ENCODE measurements at regions not wholly inside any gene's neighbourhood (a gene's known extent, or its start where the extent isn't known, plus 50 kb on each side); places are given as distances from the start of the nearest gene placed in this dataset.

- no peaks in the 10 kb centered on the region for H3K27me3 ChIP-seq (ENCODE audit: control insufficient read depth in 2 of 2, insufficient read depth in 2 of 2, low read length in 2 of 2)
- no peak for DNase-seq
- no peak overlapping the region for H3K27ac ChIP-seq (ENCODE audit: low read depth in 1 of 2, low read length in 2 of 2)
- H3K36me3 ChIP-seq (replicated peaks in 1 of 2; ENCODE audit: control insufficient read depth in 1 of 2, insufficient read depth in 2 of 2, low read length in 2 of 2) = no peaks in the 10 kb centered on the region
- Mint-ChIP-seq H3K27me3 (ENCODE audit: low read depth in 3 of 3) (peaks cover 0 to 6% (median 2%) of the 10 kb centered on the region in 3 donors), H3K9me3 (peaks cover 0 to 12% (median 5%) of the 10 kb centered on the region in 7 donors), H3K4me1 (no peaks in the 10 kb centered on the region), H3K4me3 (no peak overlapping the region), H3K36me3 (no peaks in the 10 kb centered on the region), H3K27ac (no peak overlapping the region)
- H3K4me1 ChIP-seq (ENCODE audit: control insufficient read depth in 1 of 2, insufficient read depth in 2 of 2, low read length in 2 of 2) = no peaks in the 10 kb centered on the region
- no peaks in the 10 kb centered on the region for H3K9me3 ChIP-seq (replicated peaks in 1 of 2; ENCODE audit: control insufficient read depth in 1 of 2, insufficient read depth in 1 of 2, low read length in 2 of 2)
- WGBS (ENCODE audit: insufficient coverage) = no CpG with 5 or more reads among the region's 1 CpG
- intact Hi-C loops (cut with micrococcal nuclease) = no loop called here
- H3K4me2 ChIP-seq (replicated peaks; ENCODE audit: extremely low read depth, low read length, poor library complexity, severe bottlenecking) = no peak overlapping the region
- H2AFZ ChIP-seq (ENCODE audit: insufficient read depth, low read depth, low read length, poor library complexity, severe bottlenecking) = no peak overlapping the region
- no peaks in the 10 kb centered on the region for H3K79me2 ChIP-seq (ENCODE audit: insufficient read depth, low read length)
- H3K9ac ChIP-seq (ENCODE audit: insufficient read depth, low read length, poor library complexity, severe bottlenecking) = no peak overlapping the region
- no peak overlapping the region for H3K4me3 ChIP-seq (replicated peaks in 1 of 3; ENCODE audit: low read depth in 2 of 3, low read length in 3 of 3)
- no peak for TF ChIP-seq CTCF (IDR thresholded peaks at IDR 0.05)
- no peaks in the 10 kb centered on the region for H4K20me1 ChIP-seq (ENCODE audit: insufficient read depth, low read length)
Observed at GRCh38 chr20:52332230-52332629, 140.7 kb upstream of the ZFP64 start.

- 100% methylated on average over 1 of the region's 2 CpGs for WGBS (ENCODE audit: insufficient coverage)
- H3K9ac ChIP-seq (ENCODE audit: insufficient read depth, low read length, poor library complexity, severe bottlenecking) = no peak overlapping the region
- peaks cover 0 to 4% (median 2%) of the 10 kb centered on the region in 3 donors for H3K27me3 Mint-ChIP-seq (ENCODE audit: low read depth in 3 of 3)
- H3K4me1 ChIP-seq (ENCODE audit: control insufficient read depth in 1 of 2, insufficient read depth in 2 of 2, low read length in 2 of 2) = no peaks in the 10 kb centered on the region
- H3K27ac Mint-ChIP-seq = no peak overlapping the region
- DNase-seq = no peak
- intact Hi-C loops (cut with micrococcal nuclease) = no loop called here
- peaks cover 0 to 11% (median 5%) of the 10 kb centered on the region in 7 donors for H3K9me3 Mint-ChIP-seq
- no peak for TF ChIP-seq CTCF (IDR thresholded peaks at IDR 0.05)
- H3K79me2 ChIP-seq (ENCODE audit: insufficient read depth, low read length) = no peaks in the 10 kb centered on the region
- H3K36me3 ChIP-seq (replicated peaks in 1 of 2; ENCODE audit: control insufficient read depth in 1 of 2, insufficient read depth in 2 of 2, low read length in 2 of 2) = no peaks in the 10 kb centered on the region
- H3K4me3 ChIP-seq (replicated peaks in 1 of 3; ENCODE audit: low read depth in 2 of 3, low read length in 3 of 3) = no peak overlapping the region
- no peak overlapping the region for H2AFZ ChIP-seq (ENCODE audit: insufficient read depth, low read depth, low read length, poor library complexity, severe bottlenecking)
- no peak overlapping the region for H3K4me2 ChIP-seq (replicated peaks; ENCODE audit: extremely low read depth, low read length, poor library complexity, severe bottlenecking)
- H4K20me1 ChIP-seq (ENCODE audit: insufficient read depth, low read length) = no peaks in the 10 kb centered on the region
- H3K4me3 Mint-ChIP-seq = no peak overlapping the region
- H3K36me3 Mint-ChIP-seq = no peaks in the 10 kb centered on the region
- no peak overlapping the region for H3K27ac ChIP-seq (ENCODE audit: low read depth in 1 of 2, low read length in 2 of 2)
- H3K27me3 ChIP-seq (ENCODE audit: control insufficient read depth in 2 of 2, insufficient read depth in 2 of 2, low read length in 2 of 2) = no peaks in the 10 kb centered on the region
- H3K9me3 ChIP-seq (replicated peaks in 1 of 2; ENCODE audit: control insufficient read depth in 1 of 2, insufficient read depth in 1 of 2, low read length in 2 of 2) = no peaks in the 10 kb centered on the region
- no peaks in the 10 kb centered on the region for H3K4me1 Mint-ChIP-seq
Observed at GRCh38 chr20:52331655-52332054, 140.1 kb upstream of the ZFP64 start.

Measured in CD14-positive monocyte (primary cell).